ENCODE measurements at regions not wholly inside any gene's neighbourhood (a gene's known extent, or its start where the extent isn't known, plus 50 kb on each side); places are given as distances from the start of the nearest gene placed in this dataset.

DNA sequence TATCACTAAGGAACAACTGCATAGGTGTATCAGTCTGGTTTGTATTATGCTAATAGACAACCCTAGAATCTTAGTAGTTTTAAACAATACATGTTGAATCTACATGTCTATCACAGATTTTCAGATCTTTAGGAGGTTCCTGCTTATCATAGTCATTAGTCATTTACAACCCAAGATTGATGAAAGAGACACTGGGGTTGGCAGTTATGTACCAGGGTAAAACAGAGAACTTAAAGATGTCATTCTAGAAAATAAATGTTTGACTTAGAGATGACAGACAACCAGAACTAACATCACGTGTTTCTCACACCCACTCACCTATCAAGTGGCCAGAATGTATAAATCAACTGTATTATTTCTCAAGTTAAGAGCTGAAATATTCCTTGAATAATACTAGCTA, 181.9 kb downstream of the PABPC4L start:
- DNase-seq (ENCODE audit: low spot score), result no peak

DNA sequence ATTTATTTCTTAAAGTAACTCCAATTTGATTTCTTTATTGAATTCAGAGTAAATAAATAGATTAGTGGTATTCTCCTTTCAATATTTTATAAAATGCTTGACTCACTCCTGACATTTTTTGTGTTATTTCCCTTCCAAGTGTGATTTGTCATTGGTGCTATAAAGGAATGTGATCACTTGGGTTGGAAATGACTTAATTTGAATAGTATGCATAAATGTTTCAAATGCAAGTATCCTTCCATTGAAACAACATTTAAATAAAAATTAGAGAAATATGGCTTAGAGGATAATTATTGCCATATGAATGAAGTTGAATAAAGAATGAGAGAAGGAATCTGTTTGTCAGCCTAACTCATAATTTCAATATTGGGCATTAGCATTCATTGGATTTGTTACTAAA, 182.7 kb downstream of the PABPC4L start:
- DNase-seq (ENCODE audit: low spot score), result no peak

DNA sequence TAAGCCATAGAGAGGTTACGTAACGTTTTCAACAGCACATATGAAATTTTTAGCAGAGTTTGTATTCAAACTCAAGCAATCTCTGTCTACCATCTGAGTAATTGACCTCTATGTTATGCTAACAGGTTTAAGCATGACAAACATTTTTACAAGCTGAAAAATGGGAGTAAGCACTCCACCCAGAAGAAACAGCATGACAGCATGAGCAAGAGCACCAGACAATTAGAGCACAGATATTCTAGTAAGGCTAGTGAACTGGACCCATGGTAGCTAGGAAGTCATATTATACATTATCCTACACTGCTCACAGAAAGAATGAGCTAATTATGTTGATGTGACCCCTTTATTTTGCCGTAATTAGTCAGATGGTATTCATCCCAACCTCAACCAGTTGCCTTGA, 200.5 kb downstream of the PABPC4L start:
- DNase-seq (ENCODE audit: low spot score), result no peak

DNA sequence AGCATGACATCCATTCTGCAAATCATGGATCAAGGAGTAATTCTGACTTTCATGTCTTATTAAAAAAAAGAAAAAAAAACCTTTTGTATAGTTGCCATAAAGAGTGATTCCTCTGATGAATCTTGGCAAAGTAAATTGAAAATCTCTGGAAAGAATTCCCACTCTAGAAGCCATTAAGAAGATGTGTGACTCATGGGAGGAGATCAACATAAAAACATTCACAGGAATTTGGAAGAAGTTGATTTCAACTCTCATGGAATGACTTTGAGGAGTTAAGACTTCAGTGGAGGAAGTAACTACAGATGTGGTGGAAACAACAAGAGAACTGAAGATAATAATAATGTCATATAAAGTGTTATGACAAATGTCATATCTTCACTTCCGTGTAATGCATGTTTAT, 204.2 kb downstream of the PABPC4L start:
- no peak for DNase-seq (ENCODE audit: low spot score)

DNA sequence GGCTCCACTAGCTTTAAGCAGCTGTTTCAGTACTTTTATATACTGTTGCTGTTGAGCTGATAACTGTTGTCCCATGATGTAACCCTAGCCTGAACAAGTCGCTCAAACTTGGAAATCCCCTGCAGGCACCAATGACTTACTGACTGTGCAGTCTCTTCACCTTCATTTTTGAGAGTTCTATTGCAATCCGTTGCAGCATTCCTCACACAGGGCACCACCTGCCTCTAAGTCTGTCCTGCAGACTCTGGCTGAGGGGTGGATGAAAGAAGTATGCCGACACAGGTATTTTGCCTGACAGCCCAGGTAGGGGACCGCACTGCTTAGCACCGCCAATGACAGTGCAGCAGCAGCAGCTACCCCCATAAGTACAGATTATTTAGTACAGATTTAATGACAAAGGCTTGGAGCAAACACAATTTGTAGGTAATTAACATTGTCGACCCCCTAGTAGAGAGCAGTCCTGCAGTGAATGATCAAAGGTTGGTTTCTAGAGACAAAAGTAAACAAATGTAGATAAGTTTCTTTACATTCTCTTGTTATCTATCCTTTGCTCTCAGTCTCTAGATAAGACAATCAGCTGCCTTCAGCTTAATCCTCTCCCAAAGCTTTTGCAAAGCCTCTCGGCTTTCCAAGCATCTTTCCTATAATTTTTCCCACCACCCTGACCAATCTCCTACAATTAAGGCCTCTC, 205.0 kb downstream of the PABPC4L start:
- no peak for DNase-seq (ENCODE audit: low spot score)

DNA sequence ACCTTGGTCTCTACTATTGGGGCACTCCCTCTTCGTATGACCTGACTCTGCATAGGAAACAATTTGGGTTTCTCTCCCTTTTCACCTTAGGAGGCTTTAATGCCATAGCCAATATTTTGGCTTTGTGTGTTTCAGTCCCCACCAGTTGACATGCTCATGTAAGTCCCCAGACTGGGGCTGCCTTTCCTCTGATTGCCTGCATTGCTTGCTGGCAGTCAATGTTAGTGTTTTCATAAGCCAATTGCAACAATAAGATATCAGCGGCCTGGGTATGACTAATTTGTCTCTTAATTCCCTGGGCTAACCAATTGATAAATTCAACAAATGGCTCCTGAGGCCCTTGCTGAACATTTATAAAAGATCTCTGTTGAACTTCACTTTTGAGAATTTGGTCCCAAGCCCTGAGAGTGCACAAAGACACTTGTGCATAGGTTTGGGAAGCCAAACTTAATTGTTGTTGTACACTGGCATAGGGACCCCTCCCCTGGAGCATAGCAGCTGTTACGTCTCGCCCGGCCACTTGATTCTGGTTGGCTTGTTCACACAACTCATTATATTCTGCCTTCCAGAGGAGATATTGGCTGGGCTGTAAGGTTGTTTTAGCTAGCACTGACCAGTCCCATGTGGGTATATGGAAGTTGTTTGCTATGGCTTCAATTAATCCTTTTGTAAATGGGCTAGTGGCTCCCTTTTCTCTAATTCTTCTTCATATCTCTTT, 206.2 kb downstream of the PABPC4L start:
- no peak for DNase-seq (ENCODE audit: low spot score)

DNA sequence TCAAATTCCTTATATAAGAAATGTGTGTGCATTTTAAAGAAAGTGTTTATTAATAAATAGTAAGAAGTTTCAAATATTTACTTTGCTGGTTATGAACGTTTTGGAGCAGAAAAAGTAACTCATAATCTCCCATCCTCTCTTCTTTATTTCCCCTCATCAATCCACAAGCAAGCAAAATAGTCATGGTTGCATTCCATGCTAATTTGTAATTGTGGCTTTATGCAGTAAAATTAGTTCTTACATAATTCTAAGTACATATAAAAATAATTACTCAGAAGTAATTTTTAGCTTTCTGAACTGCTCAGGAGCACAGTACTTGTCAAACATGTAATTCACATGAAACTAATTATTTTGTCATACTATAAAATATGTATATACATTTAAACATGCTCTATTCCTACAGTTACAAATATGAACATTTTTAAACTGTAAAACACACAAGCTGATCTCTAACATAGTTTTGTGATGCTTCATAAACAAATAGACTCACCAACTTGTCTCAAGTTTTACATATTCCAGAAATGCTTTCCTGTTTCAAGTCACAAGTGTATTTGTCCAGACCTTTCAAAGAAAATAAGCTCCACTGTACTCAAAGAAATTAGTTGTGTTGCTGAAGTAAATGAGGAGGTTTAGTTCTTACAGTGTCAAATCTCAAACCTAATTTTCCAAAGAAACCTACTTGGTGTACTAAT, 218.9 kb downstream of the PABPC4L start:
- no peak for DNase-seq (ENCODE audit: low spot score)

DNA sequence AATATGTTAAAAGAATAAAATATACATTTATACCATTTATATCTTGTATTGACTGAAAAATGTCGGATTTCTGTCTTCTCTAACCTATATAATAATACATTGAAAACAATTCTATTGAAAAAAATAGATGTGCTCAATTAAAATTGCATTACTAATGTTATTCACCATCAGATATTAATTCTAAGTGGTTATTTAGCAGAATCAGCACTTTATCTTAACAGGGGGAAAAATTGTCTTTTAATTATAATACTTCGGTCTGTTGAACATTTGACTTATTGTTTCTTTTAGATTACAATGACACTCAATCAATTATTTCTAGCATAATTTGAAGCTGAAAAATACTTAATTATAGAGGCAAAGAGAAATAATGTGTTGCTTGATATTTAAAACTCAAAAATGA, 220.3 kb downstream of the PABPC4L start:
- DNase-seq (ENCODE audit: low spot score), result no peak

DNA sequence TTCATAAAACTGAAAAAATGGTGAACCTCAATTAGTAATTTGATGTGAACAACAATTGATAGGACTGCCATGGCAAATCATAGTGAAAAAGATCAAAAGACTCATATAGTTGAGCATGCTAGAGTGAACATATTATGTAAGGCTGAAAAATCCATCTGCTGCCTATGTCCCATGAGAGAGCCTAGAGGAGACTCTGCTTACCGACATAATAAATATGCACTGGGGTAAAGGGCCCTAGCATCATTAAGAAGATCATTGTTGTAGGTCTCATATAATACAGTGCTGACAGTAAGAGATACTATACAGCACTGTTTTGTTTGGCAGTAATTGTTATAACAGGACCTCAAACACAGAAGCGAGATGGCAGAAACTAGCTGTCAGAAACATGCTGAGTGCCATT, 229.0 kb downstream of the PABPC4L start:
- DNase-seq (ENCODE audit: low spot score), result no peak

DNA sequence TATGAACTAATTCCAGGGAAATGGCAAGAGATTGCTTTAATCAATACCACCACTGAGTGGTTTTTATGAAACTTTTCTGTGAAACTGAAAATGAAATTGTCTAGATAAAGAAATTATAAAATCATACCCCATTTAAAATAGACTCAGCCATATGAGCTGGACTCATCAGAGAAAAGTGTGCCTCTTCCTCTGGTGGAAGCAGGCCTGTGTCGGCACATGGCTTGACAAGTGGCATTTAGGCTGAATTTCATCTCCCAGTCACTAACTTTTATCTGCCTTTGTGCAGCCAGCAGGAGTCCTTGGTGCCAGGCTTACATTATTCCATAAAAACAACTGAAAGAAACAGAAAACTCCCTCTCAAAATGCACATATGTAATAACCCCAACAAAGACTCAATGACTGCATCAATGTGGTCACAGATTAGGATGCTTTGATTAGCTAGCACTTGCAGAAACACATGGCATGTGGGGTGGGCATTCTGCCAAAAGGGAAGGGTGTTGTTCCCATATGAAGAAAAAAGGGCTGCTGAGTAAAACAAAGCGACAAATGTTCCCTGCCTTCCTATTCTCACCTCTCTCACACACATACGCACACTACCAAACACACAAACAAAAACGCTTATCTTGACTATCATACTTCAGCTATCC, 232.3 kb downstream of the PABPC4L start:
- peak; percentile 34 for DNase-seq (ENCODE audit: low spot score)

DNA sequence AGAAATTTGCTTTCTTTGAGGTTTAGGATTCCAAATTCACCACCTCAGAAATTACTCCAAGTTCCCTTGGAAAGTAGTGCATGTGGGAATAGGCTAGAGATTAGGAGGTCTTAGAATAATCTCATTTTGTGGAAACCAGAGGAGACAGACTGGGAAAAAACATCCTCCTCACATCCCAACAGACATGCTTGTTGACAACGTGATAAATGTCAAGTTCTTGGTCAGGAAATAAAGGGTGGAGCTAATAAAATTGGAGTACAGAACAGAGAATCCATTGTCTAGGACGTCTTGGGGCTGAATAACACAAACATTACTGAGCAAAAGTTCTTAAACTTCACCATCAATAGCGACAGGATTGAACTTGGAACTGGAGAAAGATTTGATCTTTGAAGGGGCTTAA, 233.4 kb downstream of the PABPC4L start:
- DNase-seq (ENCODE audit: low spot score), result no peak

DNA sequence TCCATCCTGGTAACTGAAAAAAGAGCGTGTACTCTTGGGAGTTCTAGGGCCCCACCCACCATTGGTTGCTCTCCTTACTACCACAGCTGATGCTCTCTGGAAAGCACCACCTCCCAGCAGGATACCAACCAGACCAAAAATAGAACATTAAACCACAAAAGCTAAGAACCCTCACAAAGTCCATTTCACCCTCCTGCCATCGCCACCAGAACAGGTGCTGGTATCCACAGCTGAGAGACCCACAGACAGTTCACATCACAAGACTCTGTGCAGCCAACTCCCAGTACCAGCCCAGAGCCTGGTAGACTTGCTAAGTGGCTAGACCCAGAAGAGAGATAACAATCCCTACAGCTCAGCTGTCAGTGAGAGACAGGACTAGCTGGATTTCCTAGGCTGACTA, 240.6 kb downstream of the PABPC4L start:
- no peak for DNase-seq (ENCODE audit: low spot score)

DNA sequence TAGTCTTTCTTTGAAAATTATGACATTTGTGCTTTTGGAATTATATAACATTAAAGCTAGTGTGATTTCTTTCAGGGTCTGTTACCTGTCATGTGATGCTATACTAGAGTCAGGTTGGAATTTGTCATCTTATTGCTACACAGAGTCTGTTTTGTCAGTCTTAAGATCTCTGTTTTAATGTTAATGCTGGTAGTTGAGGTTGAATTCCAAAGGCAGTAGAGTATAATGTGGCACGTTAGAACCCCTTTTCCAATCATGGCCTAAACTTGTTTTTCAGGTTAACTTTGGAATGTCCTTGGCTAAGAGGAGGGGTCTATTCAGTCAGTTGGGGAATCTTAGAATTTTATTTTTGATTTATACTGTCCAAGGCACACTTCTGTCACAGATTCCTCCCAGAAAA, 258.5 kb downstream of the PABPC4L start:
- no peak for DNase-seq (ENCODE audit: low spot score)

DNA sequence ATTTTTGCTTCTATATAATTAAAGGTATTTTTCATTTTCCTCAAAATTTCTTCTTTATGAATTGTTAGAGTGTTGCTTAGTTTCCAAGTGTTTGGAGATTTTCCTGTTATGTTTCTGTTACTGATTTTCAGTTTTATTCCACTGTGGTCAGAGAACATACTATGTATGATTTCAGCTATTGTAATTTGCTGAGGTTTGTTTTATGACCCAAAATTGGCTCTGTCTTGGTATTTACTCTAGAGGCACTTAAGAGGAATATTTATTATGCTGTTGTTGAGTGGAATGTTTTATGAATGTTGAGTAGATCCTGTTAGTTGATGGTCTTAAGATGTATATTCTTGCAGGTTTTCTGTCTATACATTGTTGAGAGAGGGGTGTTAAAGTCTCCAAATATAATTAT, 263.5 kb downstream of the PABPC4L start:
- DNase-seq (ENCODE audit: low spot score), result no peak

DNA sequence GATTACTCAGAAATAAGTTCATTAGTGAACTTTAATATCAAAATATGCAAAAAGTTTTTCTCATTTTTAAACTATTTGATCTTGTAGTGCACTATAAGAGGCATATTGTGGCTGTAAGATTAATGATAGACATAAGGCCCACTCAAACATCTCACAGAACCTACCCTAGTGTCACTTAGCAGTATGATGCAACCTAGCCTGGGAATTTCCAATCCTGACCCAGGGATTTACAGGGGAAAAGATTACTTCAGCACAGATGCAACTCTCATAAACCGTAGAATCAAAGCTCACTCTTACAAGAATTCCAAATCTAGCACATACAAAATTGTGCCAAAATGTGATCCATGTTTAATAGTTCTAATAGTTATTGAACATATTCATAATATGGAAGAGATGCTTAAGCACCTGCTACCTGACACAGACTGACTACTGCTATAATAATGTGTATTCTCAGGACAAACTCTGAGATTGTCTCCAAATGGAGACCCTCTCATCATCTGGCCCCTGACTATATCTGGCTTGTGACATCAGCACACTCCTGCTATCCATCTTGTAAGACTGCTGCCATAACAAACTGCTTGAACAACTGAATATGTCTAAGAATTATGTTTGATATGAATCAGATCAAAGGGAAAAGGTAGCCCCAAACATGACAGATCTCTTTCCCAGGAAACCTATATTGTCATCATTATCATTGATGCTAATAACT, 271.9 kb downstream of the PABPC4L start:
- no peak for DNase-seq (ENCODE audit: low spot score)

DNA sequence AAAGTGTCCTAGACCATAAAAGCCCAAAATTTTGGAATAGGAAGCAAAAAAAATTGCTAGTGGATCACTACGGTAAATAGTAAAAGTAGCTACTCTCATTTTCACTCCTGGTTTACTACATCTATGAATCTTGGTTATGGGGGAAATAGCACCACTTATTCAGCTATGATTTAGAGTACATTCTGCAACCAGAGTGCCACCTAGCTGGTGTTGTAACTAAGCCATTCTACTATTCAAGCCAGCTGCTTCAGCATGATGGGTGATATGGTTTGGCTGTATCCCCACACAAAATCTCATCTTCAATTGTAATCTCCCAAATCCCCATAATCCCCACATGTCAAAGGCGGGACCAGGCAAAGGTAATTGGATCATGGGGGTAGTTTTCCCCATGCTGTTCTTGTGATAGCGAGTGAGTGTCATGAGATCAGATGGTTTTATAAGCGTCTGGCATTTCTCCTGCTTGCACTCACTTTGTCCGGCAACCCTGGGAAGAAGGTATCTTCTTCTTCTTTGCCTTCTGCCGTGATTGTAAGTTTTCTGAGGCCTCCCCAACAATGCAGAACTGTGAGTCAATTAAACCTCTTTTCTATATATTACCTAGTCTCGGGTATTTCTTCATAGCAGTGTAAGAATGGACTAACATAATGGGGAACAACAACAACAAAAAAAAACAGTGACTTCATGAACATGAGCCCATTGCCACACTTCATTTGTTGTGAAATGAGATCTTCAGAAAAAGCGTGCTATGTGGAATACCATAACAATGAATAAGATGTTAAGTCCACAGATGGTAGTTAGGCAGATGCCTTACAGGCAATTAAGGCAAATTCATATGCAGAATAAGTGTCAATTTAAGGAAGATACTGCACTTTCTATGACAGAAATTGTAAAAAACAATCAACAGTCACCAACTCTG, 280.1 kb downstream of the PABPC4L start:
- DNase-seq (ENCODE audit: low spot score), result no peak

DNA sequence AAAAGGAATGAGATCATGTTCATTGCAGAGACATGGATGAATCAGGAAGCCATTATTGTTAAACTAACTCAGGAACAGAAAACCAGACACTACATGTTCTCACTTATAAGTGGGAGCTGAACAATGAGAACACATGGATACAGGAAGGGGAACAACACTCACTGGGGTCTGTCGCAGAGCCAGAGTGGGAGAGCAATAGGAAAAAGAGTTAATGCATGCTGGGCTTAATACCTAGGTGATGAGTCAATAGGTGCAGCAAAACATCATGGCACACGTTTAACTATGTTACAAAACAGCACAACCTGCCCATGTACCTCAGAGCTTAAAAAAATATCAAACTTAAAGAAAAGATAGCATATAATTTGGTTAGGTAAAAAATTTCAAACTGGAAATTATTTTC, 281.4 kb downstream of the PABPC4L start:
- no peak for DNase-seq (ENCODE audit: low spot score)

DNA sequence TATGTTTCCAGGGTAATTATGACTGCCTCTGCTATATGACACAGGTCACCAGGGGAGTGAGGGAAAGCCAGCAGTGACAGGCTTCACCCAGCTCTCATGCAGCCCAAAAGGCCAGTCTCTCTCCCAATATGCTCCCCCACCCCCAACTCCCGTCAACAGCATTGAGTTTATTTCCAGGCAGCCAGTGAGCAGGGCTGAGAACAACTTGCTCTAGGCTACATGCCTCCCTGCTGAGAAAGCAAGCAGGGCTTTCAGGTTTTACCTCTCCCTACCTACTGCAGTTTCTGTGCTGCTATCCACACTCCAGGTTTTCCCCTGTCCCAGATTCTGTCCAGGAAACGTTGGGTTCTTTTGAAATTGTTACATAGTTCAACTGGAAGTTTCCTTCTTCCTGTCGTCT, 291.4 kb downstream of the PABPC4L start:
- DNase-seq (ENCODE audit: low spot score), result no peak

DNA sequence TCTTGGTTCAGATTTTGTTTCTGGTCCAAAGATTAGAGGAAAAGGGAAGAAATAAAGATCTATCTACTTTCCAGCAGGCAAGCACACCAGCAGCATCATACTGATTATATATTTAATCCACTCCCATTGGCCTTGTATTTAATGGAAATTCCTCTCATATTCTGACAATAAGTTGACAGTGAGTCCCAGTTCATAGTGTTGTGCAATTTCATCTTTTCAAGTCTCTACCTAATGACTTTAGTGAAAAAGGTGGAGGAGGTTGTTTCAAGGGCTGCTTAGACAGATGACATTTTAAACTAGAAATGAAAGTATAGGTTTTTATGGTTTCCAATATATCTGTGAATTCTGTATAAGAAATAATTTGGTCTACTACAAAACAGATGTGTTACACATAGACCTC, 298.6 kb downstream of the PABPC4L start:
- DNase-seq (ENCODE audit: low spot score), result no peak

DNA sequence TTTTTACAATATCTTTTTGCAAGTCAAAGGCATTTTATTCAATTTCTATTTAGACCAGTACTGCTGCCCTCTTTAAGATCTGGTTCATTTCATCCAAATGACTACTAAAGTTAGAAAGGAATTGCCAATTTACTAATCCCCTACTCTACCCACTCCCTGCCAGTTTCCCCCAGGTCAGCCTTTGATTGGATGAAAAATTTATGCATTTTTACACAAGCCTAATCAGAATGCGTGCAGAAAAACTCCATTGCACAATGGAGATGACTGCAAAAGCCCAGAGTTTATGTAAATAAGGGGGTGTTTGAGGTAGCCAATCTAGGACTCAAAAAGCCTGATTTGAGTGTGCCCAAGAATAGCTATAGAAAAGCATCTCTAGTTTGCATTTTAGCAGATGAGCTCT, 310.6 kb downstream of the PABPC4L start:
- DNase-seq (ENCODE audit: low spot score), result no peak

DNA sequence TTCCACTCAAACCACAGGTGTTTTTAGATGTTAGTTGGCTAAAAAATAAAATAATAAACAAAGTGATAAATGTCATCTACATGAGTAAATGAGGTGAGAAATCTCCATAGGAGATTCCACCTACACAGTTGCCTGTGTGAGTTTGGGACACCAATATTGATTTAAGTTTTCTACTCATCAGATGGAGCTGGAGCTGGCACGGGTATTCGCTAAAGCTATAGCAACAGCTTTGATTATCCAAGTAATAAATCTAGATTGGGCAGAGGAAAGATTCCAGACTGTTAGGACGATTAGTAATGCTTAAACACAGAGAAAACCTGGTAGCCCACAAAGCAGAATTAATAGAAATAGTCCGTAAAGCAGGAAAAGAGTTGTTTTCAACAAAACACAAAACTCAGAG, 313.9 kb downstream of the PABPC4L start:
- DNase-seq (ENCODE audit: low spot score), result no peak
